Mesodermal cell (in vitro differentiated cells): ENCODE measurements at regions not wholly inside any gene's neighbourhood (a gene's known extent, or its start where the extent isn't known, plus 50 kb on each side); places are given as distances from the start of the nearest gene placed in this dataset.
"Not testable (repeated sequence)": the region's sequence is repeated elsewhere in the genome, so short reads cannot be mapped to it uniquely, and the experiment has no call there.

Experiments used
- H3K27ac ChIP-seq: 2 replicates; pipeline ENCODE4 v1.7.0; 2013; ENCODE audit warnings: mild to moderate bottlenecking, low read depth, low read length, moderate library complexity; ENCODE audit not compliant: severe bottlenecking
- H3K36me3 ChIP-seq: 2 replicates; pipeline ENCODE4 v1.7.1; 2013; ENCODE audit warnings: mild to moderate bottlenecking, low read length, moderate library complexity; ENCODE audit not compliant: control insufficient read depth, insufficient read depth
- H3K4me1 ChIP-seq: one replicate; pipeline ENCODE4 v1.7.1; 2013; ENCODE audit warnings: mild to moderate bottlenecking, low read length; ENCODE audit not compliant: insufficient read depth, control insufficient read depth, poor library complexity, severe bottlenecking
- H3K4me3 ChIP-seq: 2 replicates; pipeline ENCODE4 v1.7.0; 2013; ENCODE audit warnings: low read length, control low read depth, mild to moderate bottlenecking; ENCODE audit not compliant: insufficient read depth, poor library complexity, severe bottlenecking; ENCODE audit errors: extremely low read depth
- H3K9me3 ChIP-seq: 2 replicates; pipeline ENCODE4 v1.7.1; 2013; ENCODE audit warnings: mild to moderate bottlenecking, low read length, moderate library complexity; ENCODE audit not compliant: control insufficient read depth
- WGBS, 2 experiments: methylation state at CpG; one replicate each; pipeline ENCODE4 v1.1.5; 2013; ENCODE audit warnings: missing lambda C conversion rate in 2 of 2; ENCODE audit not compliant: insufficient coverage in 2 of 2; 5-methylcytosine and 5-hydroxymethylcytosine counted together

DNA sequence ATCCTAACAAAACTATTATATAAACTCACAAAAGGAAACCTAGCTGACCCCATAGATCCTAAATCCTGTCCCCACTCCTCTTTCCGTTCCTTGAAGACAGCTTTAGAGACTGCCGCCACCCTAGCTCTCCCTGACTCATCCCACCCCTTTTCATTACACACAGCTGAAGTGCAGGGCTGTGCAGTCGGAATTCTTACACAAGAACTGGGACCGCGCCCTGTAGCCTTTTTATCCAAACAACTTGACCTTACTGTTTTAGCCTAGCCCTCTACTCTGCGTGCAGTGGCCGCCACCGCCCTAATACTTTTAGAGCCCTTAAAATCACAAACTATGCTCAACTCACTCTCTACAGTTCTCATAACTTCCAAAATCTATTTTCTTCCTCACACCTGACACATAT is 264.0 kb downstream of the SMARCA2 start:
- H3K4me1 ChIP-seq, result peaks cover 16% of the 10 kb centered on the region
- not testable (repeated sequence) for H3K9me3 ChIP-seq, H3K36me3 ChIP-seq, H3K4me3 ChIP-seq, H3K27ac ChIP-seq
- 66 to 70% methylated on average over 8 of the region's 8 CpGs for WGBS, 2 experiments

DNA sequence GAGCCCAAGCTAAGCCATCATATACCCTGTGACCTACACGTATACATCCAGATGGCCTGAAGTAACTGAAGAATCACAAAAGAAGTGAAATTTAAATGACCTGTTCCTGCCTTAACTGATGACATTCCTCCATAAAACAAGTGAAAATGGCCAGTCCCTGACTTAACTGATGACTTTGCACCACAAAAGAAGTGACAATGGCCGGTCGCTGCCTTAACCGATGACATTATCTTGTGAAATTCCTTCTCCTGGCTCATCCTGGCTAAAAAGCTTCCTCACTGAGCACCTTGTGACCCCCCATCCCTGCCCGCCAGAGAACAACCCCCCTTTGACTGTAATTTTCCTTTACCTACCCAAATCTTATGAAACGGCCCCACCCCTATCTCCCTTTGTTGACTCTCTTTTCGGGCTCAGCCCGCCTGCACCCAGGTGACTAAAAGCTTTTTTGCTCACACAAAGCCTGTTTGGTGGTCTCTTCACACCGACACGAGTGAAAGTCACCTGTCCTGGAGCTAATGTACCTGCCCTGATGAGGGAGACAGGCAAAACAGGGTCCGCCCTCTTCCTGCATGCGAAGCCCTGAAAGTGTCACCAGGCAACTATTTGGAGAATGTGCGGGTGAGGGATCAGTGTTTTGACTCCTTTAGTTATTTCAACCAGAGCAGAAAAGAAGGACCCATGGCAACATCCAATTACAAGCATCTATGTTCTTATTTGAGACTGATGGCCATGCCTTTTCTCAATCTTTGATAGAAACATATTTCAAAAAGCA is 266.1 kb downstream of the SMARCA2 start:
- H3K27ac ChIP-seq, result peak overlapping the region; percentile 52
- no peak overlapping the region for H3K4me3 ChIP-seq
- 14 to 16% methylated on average over 8 to 11 of the region's 13 CpGs for WGBS, 2 experiments
- no peaks in the 10 kb centered on the region for H3K36me3 ChIP-seq
- H3K9me3 ChIP-seq, result no peaks in the 10 kb centered on the region
- H3K4me1 ChIP-seq, result peaks cover 16% of the 10 kb centered on the region

DNA sequence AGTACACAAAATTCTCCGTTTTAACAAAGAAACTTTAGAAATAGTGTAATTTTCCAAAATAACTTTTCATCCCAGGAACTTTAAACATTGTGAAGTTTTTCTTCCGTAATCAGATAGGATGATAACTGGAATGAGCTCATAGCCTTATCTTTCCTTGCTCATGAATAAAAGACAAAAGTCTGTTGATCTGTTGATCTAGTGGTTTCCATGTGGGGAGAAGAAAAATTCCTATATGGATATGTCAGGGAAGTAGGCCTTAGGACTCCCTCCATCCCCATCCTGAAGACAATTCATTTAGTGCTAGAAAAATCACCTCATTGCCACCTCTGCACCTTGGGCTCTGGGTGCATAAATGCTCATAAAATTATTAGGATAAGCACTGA is 266.6 kb downstream of the SMARCA2 start:
- WGBS, 2 experiments, result no CpG with 5 or more reads among the region's 2 CpGs
- Histone ChIP-seq H3K9me3 (no peaks in the 10 kb centered on the region), H3K27ac (peak overlapping the region; percentile 52), H3K4me1 (peaks cover 16% of the 10 kb centered on the region), H3K36me3 (no peaks in the 10 kb centered on the region), H3K4me3 (no peak overlapping the region)

- Histone ChIP-seq H3K27ac (no peak overlapping the region), H3K4me1 (peaks cover 12% of the 10 kb centered on the region), H3K9me3 (no peaks in the 10 kb centered on the region), H3K36me3 (no peaks in the 10 kb centered on the region), H3K4me3 (no peak overlapping the region)
- 83 to 88% methylated on average over 1 of the region's 1 CpG for WGBS, 2 experiments
Measured at GRCh38 chr9:2284770-2285169, 269.6 kb downstream of the SMARCA2 start.

GRCh38 chr9:2285416-2286332 is 270.5 kb downstream of the SMARCA2 start:
- Histone ChIP-seq H3K36me3 (no peaks in the 10 kb centered on the region), H3K4me1 (peaks cover 12% of the 10 kb centered on the region)
- whole genome bisulfite sequencing, 2 experiments, result 89 to 91% methylated on average over 7 to 8 of the region's 10 CpGs

GRCh38 chr9:2286333-2286705 is 271.2 kb downstream of the SMARCA2 start:
- H3K36me3 ChIP-seq, result no peaks in the 10 kb centered on the region
- no peak overlapping the region for H3K4me3 ChIP-seq
- H3K27ac ChIP-seq, result no peak overlapping the region
- H3K4me1 ChIP-seq, result peaks cover 12% of the 10 kb centered on the region
- no peaks in the 10 kb centered on the region for H3K9me3 ChIP-seq
- WGBS, 2 experiments, result 83 to 100% methylated on average over 1 of the region's 1 CpG

More at GRCh38 chr9:2285416-2286332, 270.5 kb downstream of the SMARCA2 start:
- Histone ChIP-seq H3K9me3 (no peaks in the 10 kb centered on the region), H3K4me3 (no peak overlapping the region), H3K27ac (no peak overlapping the region)

- H3K9me3 ChIP-seq, result no peaks in the 10 kb centered on the region
- H3K4me1 ChIP-seq, result peaks cover 12% of the 10 kb centered on the region
- H3K36me3 ChIP-seq, result no peaks in the 10 kb centered on the region
- WGBS, 2 experiments, result 85 to 96% methylated on average over 5 of the region's 5 CpGs
- no peak overlapping the region for H3K27ac ChIP-seq
- no peak overlapping the region for H3K4me3 ChIP-seq
Measured at GRCh38 chr9:2286825-2287455, 271.8 kb downstream of the SMARCA2 start.

DNA sequence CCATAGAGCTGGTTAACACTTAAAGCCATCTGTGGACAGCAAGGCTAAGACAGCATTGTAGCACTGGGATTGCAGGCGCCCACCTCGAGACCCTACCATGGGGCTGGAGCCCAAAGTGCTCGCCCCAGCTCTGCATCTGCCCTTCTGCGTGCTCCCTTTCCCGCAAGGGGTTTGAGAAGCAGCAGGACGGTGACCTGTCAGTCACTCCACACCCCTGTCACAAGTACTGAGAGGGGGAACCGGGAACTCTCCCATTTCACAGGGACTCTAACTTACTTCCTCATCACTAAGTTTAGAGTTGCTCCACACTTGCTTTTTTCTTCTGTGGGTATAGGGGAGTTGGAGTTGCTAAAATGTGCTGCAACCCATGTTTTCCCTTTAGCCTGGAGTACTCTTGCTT is 273.2 kb downstream of the SMARCA2 start:
- Histone ChIP-seq H3K4me1 (peaks cover 4% of the 10 kb centered on the region), H3K27ac (no peak overlapping the region), H3K36me3 (no peaks in the 10 kb centered on the region), H3K4me3 (no peak overlapping the region), H3K9me3 (no peaks in the 10 kb centered on the region)
- WGBS, 2 experiments, result 91 to 94% methylated on average over 6 of the region's 7 CpGs

GRCh38 chr9:2289263-2289662 is 274.1 kb downstream of the SMARCA2 start:
- no peaks in the 10 kb centered on the region for H3K4me1 ChIP-seq
- no peak overlapping the region for H3K27ac ChIP-seq
- no peak overlapping the region for H3K4me3 ChIP-seq
- H3K9me3 ChIP-seq, result no peaks in the 10 kb centered on the region
- H3K36me3 ChIP-seq, result no peaks in the 10 kb centered on the region
- WGBS, 2 experiments, result 63 to 82% methylated on average over 3 to 4 of the region's 4 CpGs

- WGBS, 2 experiments, result no CpG with 5 or more reads among the region's 1 CpG
- H3K4me1 ChIP-seq, result no peaks in the 10 kb centered on the region
- H3K36me3 ChIP-seq, result no peaks in the 10 kb centered on the region
- no peaks in the 10 kb centered on the region for H3K9me3 ChIP-seq
- no peak overlapping the region for H3K4me3 ChIP-seq
- H3K27ac ChIP-seq, result no peak overlapping the region
Measured at GRCh38 chr9:2290382-2290781, 275.2 kb downstream of the SMARCA2 start.
